HCT116 (cell line): ENCODE measurements at regions not wholly inside any gene's neighbourhood (a gene's known extent, or its start where the extent isn't known, plus 50 kb on each side); places are given as distances from the start of the nearest gene placed in this dataset.

Source experiments
- CEBPB ChIP-seq: IDR thresholded peaks from 2 replicates; pipeline ENCODE4 v1.6.1; 2012; ENCODE audit warnings: low read depth
- CTCF ChIP-seq, 3 experiments: fragments of 200-600 bp in 1 of 3; sonication (generic) in 1 of 3; IDR thresholded peaks in 2 of 3; conservative IDR thresholded peaks in 1 of 3; 2 replicates each; pipeline ENCODE4 v1.5.1; 2012 to 2017; ENCODE audit warnings: low read depth in 2 of 3, low read length in 2 of 3, antibody characterized with exemption in 1 of 3, borderline replicate concordance in 1 of 3, control low read depth in 1 of 3, mild to moderate bottlenecking in 1 of 3, mixed read lengths in 1 of 3, mixed run types in 1 of 3, moderate library complexity in 1 of 3; ENCODE audit not compliant: insufficient read depth in 1 of 3
- EZH2 ChIP-seq: fragments of 200-600 bp; sonication (generic); IDR thresholded peaks from 2 replicates; pipeline ENCODE4 v1.6.1; 2017; ENCODE audit warnings: antibody characterized with exemption, mixed run types
- POLR2A ChIP-seq: IDR thresholded peaks from 2 replicates; pipeline ENCODE4 v1.7.0; 2011; ENCODE audit warnings: borderline replicate concordance; ENCODE audit not compliant: insufficient read depth, insufficient read length; ENCODE audit errors: extremely low read depth
- POLR2AphosphoS5 ChIP-seq: IDR thresholded peaks from 2 replicates; pipeline ENCODE4 v1.6.1; 2011; ENCODE audit warnings: mild to moderate bottlenecking, low read depth, low read length, moderate library complexity
- RAD21 ChIP-seq: IDR thresholded peaks from 2 replicates; pipeline ENCODE4 v1.6.1; 2012; ENCODE audit warnings: low read depth, mild to moderate bottlenecking
- REST ChIP-seq: IDR thresholded peaks from 2 replicates; pipeline ENCODE4 v1.6.1; 2012; ENCODE audit warnings: low read depth
- SIN3A ChIP-seq: IDR thresholded peaks from 2 replicates; pipeline ENCODE4 v1.6.1; 2012; ENCODE audit warnings: low read depth
- SP1 ChIP-seq: IDR thresholded peaks from 2 replicates; pipeline ENCODE4 v1.6.1; 2012; ENCODE audit warnings: low read depth
- YY1 ChIP-seq: IDR thresholded peaks from 2 replicates; pipeline ENCODE4 v1.6.1; 2011; ENCODE audit warnings: low read length, low read depth, moderate library complexity, mild to moderate bottlenecking; ENCODE audit not compliant: insufficient replicate concordance; ENCODE audit errors: extremely low read depth
- ZBTB33 ChIP-seq: IDR thresholded peaks from 2 replicates; pipeline ENCODE4 v1.6.1; 2011; ENCODE audit warnings: mild to moderate bottlenecking, low read length, moderate library complexity; ENCODE audit not compliant: insufficient replicate concordance; ENCODE audit errors: extremely low read depth
- ZFX ChIP-seq: fragments of 450-650 bp; IDR thresholded peaks from 2 replicates; pipeline ENCODE4 v1.6.1; 2017
- TF ChIP-seq, protein P1 (sequence below): IDR thresholded peaks from 2 replicates; pipeline ENCODE4 v1.6.1; 2012

DNA sequence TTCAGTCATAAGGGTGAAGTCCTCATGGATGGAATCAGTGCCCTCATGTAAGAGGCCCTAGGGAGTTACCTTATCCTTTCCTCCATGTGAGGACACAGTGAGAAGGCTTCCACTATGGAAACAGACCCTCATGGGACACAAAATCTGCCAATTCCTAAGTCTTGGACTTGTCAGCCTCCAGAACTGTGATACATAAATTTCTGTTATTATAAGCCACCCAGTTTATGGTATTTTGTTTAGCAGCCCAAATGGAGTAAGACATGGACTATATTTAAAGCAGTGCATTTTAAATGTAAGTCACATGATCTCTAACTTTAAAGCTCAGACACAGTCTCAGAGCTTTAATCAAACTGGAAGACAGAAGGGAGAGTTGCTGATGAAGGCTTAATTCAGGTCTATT is 619.8 kb upstream of the CHORDC1 start:
- no peak for TF ChIP-seq CTCF (IDR thresholded peaks at IDR 0.05 in 2 of 3, conservative IDR thresholded peaks at IDR 0.05 in 1 of 3; ENCODE audit: borderline replicate concordance in 1 of 3, insufficient read depth in 1 of 3, low read depth in 2 of 3, low read length in 2 of 3)
- no peak for TF ChIP-seq ZBTB33
- TF ChIP-seq SIN3A: no peak
- TF ChIP-seq CEBPB: no peak
- TF ChIP-seq, protein P1, sequence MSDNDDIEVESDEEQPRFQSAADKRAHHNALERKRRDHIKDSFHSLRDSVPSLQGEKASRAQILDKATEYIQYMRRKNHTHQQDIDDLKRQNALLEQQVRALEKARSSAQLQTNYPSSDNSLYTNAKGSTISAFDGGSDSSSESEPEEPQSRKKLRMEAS: no peak
- no peak for TF ChIP-seq ZFX
- TF ChIP-seq POLR2A: no peak
- TF ChIP-seq EZH2: no peak
- TF ChIP-seq RAD21: no peak
- no peak for TF ChIP-seq REST
- no peak for TF ChIP-seq YY1
- no peak for TF ChIP-seq SP1
- no peak for TF ChIP-seq POLR2AphosphoS5
